Keratinocyte (primary cell): ENCODE measurements at regions not wholly inside any gene's neighbourhood (a gene's known extent, or its start where the extent isn't known, plus 50 kb on each side); places are given as distances from the start of the nearest gene placed in this dataset.

Experiments used
- DNase-seq: peaks from one replicate; pipeline ENCODE4 v3.0.0-alpha.2; 2011; ENCODE audit warnings: low read depth, missing footprints, low spot score
- FAIRE-seq: peaks from 2 replicates; lab custom pipeline; 2011; peaks lifted over from hg19 to GRCh38; lab: Jason Lieb, UNC
- H2AFZ ChIP-seq: 2 replicates; pipeline ENCODE4 v1.6.0; 2012; ENCODE audit warnings: low read length, control low read depth, inconsistent platforms; ENCODE audit not compliant: control insufficient read depth
- H3K27ac ChIP-seq: 2 replicates; pipeline ENCODE4 v1.5.1; 2011; ENCODE audit warnings: low read length; ENCODE audit not compliant: control insufficient read depth, insufficient read depth
- H3K27me3 ChIP-seq: 3 replicates; pipeline ENCODE4 v1.6.0; 2011; ENCODE audit warnings: low read length; ENCODE audit not compliant: control insufficient read depth, insufficient read depth; ENCODE audit errors: extremely low read depth
- H3K36me3 ChIP-seq, 2 experiments: 2 replicates in 1 of 2; 3 replicates in 1 of 2; pipeline ENCODE4 v1.5.1; 2011; ENCODE audit warnings: low read length in 2 of 2, mild to moderate bottlenecking in 1 of 2; ENCODE audit not compliant: control insufficient read depth in 2 of 2, insufficient read depth in 2 of 2; ENCODE audit errors: extremely low read depth in 1 of 2
- H3K4me1 ChIP-seq: 3 replicates; pipeline ENCODE4 v1.5.1; 2011; ENCODE audit warnings: low read length; ENCODE audit not compliant: control insufficient read depth, insufficient read depth; ENCODE audit errors: extremely low read depth
- H3K4me2 ChIP-seq: 3 replicates; pipeline ENCODE4 v1.6.0; 2011; ENCODE audit warnings: low read depth, low read length; ENCODE audit not compliant: control insufficient read depth, insufficient read depth; ENCODE audit errors: extremely low read depth
- H3K4me3 ChIP-seq, 3 experiments: fragments of 200-600 bp in 1 of 3; sonication (generic) in 1 of 3; 2 replicates in 2 of 3; 3 replicates in 1 of 3; pipeline ENCODE4 v1.5.1; 2011 to 2016; ENCODE audit warnings: low read length in 3 of 3, mild to moderate bottlenecking in 3 of 3, control low read depth in 2 of 3, inconsistent platforms in 1 of 3, low read depth in 1 of 3, mixed read lengths in 1 of 3, mixed run types in 1 of 3, moderate library complexity in 1 of 3; ENCODE audit not compliant: control insufficient read depth in 2 of 3, insufficient read depth in 2 of 3; ENCODE audit errors: extremely low read depth in 1 of 3
- H3K79me2 ChIP-seq: 2 replicates; pipeline ENCODE4 v1.6.0; 2012; ENCODE audit warnings: low read length; ENCODE audit not compliant: control insufficient read depth, insufficient read depth
- H3K9ac ChIP-seq: 3 replicates; pipeline ENCODE4 v1.6.0; 2011; ENCODE audit warnings: low read length; ENCODE audit not compliant: control insufficient read depth, insufficient read depth; ENCODE audit errors: extremely low read depth
- H3K9me1 ChIP-seq: 3 replicates; pipeline ENCODE4 v1.6.0; 2011; ENCODE audit warnings: low read length; ENCODE audit not compliant: control insufficient read depth, insufficient read depth; ENCODE audit errors: extremely low read depth
- H3K9me3 ChIP-seq: 2 replicates; pipeline ENCODE4 v1.5.1; 2012; ENCODE audit warnings: low read depth, low read length; ENCODE audit not compliant: control insufficient read depth
- H4K20me1 ChIP-seq: 3 replicates; pipeline ENCODE4 v1.6.0; 2011; ENCODE audit warnings: low read length; ENCODE audit not compliant: control insufficient read depth, insufficient read depth; ENCODE audit errors: extremely low read depth
- CTCF ChIP-seq, 3 experiments: IDR thresholded peaks in 1 of 3; conservative IDR thresholded peaks in 1 of 3; optimal IDR thresholded peaks in 1 of 3; 2 replicates in 2 of 3; 3 replicates in 1 of 3; pipeline versions ENCODE3 to v1.5.1; 2011; ENCODE audit warnings: low read length in 3 of 3, mild to moderate bottlenecking in 3 of 3, moderate library complexity in 2 of 3, control low read depth in 1 of 3, inconsistent platforms in 1 of 3; ENCODE audit not compliant: insufficient read depth in 2 of 3; ENCODE audit errors: extremely low read depth in 1 of 3
- EZH2 ChIP-seq: IDR thresholded peaks from one replicate; pipeline ENCODE4 v1.6.1; 2012; ENCODE audit warnings: inconsistent platforms, mild to moderate bottlenecking, low read length, moderate library complexity
- dilution Hi-C: fragments of 300-500 bp; cut with MboI; formaldehyde crosslinking; loops from one replicate; pipeline ENCODE4 v1.7.0; 2020; ENCODE audit warnings: low sequenced_read_pairs; ENCODE audit not compliant: extremely low pct_ligation_motif_present

GRCh38 chr7:136140469-136140868 is 163.3 kb upstream of the MTPN start:
- Histone ChIP-seq H3K79me2 (no peaks in the 10 kb centered on the region), H3K9ac (no peak overlapping the region), H3K4me1 (no peaks in the 10 kb centered on the region), H3K4me3 (no peak overlapping the region), H3K36me3 (no peaks in the 10 kb centered on the region), H3K9me1 (no peaks in the 10 kb centered on the region), H3K27me3 (no peaks in the 10 kb centered on the region), H2AFZ (no peak overlapping the region), H4K20me1 (no peaks in the 10 kb centered on the region), H3K9me3 (no peaks in the 10 kb centered on the region), H3K4me2 (no peak overlapping the region), H3K27ac (no peak overlapping the region)
- TF ChIP-seq CTCF (optimal IDR thresholded peaks at IDR 0.05 in 1 of 3, IDR thresholded peaks at IDR 0.05 in 1 of 3, conservative IDR thresholded peaks at IDR 0.05 in 1 of 3; ENCODE audit: extremely low read depth in 1 of 3, insufficient read depth in 2 of 3, low read length in 3 of 3) = no peak
- TF ChIP-seq EZH2 = no peak
- FAIRE-seq (no peak), DNase-seq (no peak)
- dilution Hi-C loops = no loop called here

- TF ChIP-seq EZH2 (no peak), CTCF (optimal IDR thresholded peaks at IDR 0.05 in 1 of 3, IDR thresholded peaks at IDR 0.05 in 1 of 3, conservative IDR thresholded peaks at IDR 0.05 in 1 of 3; ENCODE audit: extremely low read depth in 1 of 3, insufficient read depth in 2 of 3, low read length in 3 of 3) (no peak)
- no peaks in the 10 kb centered on the region for H3K9me3 ChIP-seq
These were observed 162.3 kb upstream of the MTPN start for GRCh38 chr7:136139417-136139816.

More at GRCh38 chr7:136139417-136139816, 162.3 kb upstream of the MTPN start:
- Histone ChIP-seq H3K4me2 (no peak overlapping the region), H3K4me3 (no peak overlapping the region), H3K36me3 (no peaks in the 10 kb centered on the region), H3K79me2 (no peaks in the 10 kb centered on the region), H3K4me1 (no peaks in the 10 kb centered on the region), H3K9me1 (no peaks in the 10 kb centered on the region), H2AFZ (no peak overlapping the region), H3K9ac (no peak overlapping the region), H4K20me1 (no peaks in the 10 kb centered on the region), H3K27ac (no peak overlapping the region), H3K27me3 (no peaks in the 10 kb centered on the region)
- FAIRE-seq = no peak
- dilution Hi-C loops = no loop called here
- DNase-seq = no peak
